Gastrocnemius medialis (tissue), 4 donors: ENCODE measurements at regions not wholly inside any gene's neighbourhood (a gene's known extent, or its start where the extent isn't known, plus 50 kb on each side); places are given as distances from the start of the nearest gene placed in this dataset.

Source experiments
- ATAC-seq, 2 donors: fragments of 150-250 bp; one replicate each; pipeline ENCODE4 v1.9.1; 2016
- DNase-seq, 2 donors: peaks; one replicate each; pipeline ENCODE4 v3.0.0-alpha.2; 2019
- H3K27ac ChIP-seq, 4 donors: fragments of 200-600 bp; sonication (generic); 1 replicate in 1 of 4; 2 replicates in 3 of 4; pipeline ENCODE4 v1.5.1; 2016 to 2018; ENCODE audit warnings: mild to moderate bottlenecking in 2 of 4, moderate library complexity in 1 of 4
- H3K27me3 ChIP-seq, 3 donors: fragments of 200-600 bp; sonication (generic) in 2 of 3; 1 replicate in 1 of 3; 2 replicates in 2 of 3; pipeline versions ENCODE4 v1.5.1 to v1.6.0; 2016 to 2019; ENCODE audit warnings: mild to moderate bottlenecking in 1 of 3, moderate library complexity in 1 of 3
- H3K36me3 ChIP-seq, 2 donors: fragments of 200-600 bp; sonication (generic) in 1 of 2; one replicate each; pipeline ENCODE4 v1.5.1; 2017 to 2018
- H3K4me1 ChIP-seq, 2 donors: fragments of 200-600 bp; sonication (generic) in 1 of 2; one replicate each; pipeline ENCODE4 v1.5.1; 2016 to 2017; ENCODE audit warnings: mild to moderate bottlenecking in 2 of 2
- H3K4me3 ChIP-seq, 4 donors: fragments of 200-600 bp; sonication (generic) in 3 of 4; 1 replicate in 1 of 4; 2 replicates in 3 of 4; pipeline ENCODE4 v1.5.1; 2016 to 2019; ENCODE audit warnings: mild to moderate bottlenecking in 2 of 4
- H3K9me3 ChIP-seq, 3 donors: fragments of 200-600 bp; sonication (generic) in 2 of 3; 1 replicate in 1 of 3; 2 replicates in 2 of 3; pipeline ENCODE4 v1.5.1; 2016 to 2019
- CTCF ChIP-seq, 5 experiments: fragments of 450-650 bp in 3 of 5; fragments of 200-600 bp in 2 of 5; sonication (generic) in 2 of 5; IDR thresholded peaks in 4 of 5; conservative IDR thresholded peaks in 1 of 5; 1 replicate in 4 of 5; 2 replicates in 1 of 5; pipeline ENCODE4 v1.5.1; 2016 to 2019; ENCODE audit warnings: antibody characterized with exemption in 5 of 5, mild to moderate bottlenecking in 3 of 5, moderate library complexity in 3 of 5
- POLR2A ChIP-seq, 2 donors: fragments of 450-650 bp; IDR thresholded peaks; one replicate each; pipeline ENCODE4 v1.6.1; 2017; ENCODE audit warnings: antibody characterized with exemption in 2 of 2, mild to moderate bottlenecking in 2 of 2, moderate library complexity in 2 of 2
- in situ Hi-C, 4 donors: fragments of 200-750 bp; cut with MboI; loops; one replicate each; pipeline versions ENCODE4 v1.15.0 to v1.8.0; 2017; ENCODE audit warnings: low sequenced_read_pairs in 4 of 4
- intact Hi-C: fragments of 100-400 bp; cut with DNase I; formaldehyde crosslinking; loops from one replicate; pipeline ENCODE4 v1.15.1; 2023; ENCODE audit warnings: low total_unique reads

GRCh38 chr11:26188554-26188953 lies 143.4 kb upstream of the ANO3 start:
- intact Hi-C loops (no loop called here), in situ Hi-C loops (no loop called here)
- TF ChIP-seq POLR2A (IDR thresholded peaks at IDR 0.05) (no peak), CTCF (IDR thresholded peaks at IDR 0.05 in 4 of 5, conservative IDR thresholded peaks at IDR 0.05 in 1 of 5) (no peak)
- H3K27ac ChIP-seq = no peak overlapping the region
- H3K9me3 ChIP-seq = no peaks in the 10 kb centered on the region
- H3K36me3 ChIP-seq = no peaks in the 10 kb centered on the region
- H3K4me3 ChIP-seq = no peak overlapping the region
- no peaks in the 10 kb centered on the region for H3K27me3 ChIP-seq
- DNase-seq (no peak), ATAC-seq (no peak)
- no peaks in the 10 kb centered on the region for H3K4me1 ChIP-seq

- Histone ChIP-seq H3K4me1 (no peaks in the 10 kb centered on the region), H3K27me3 (no peaks in the 10 kb centered on the region), H3K36me3 (no peaks in the 10 kb centered on the region), H3K9me3 (no peaks in the 10 kb centered on the region), H3K4me3 (no peak overlapping the region), H3K27ac (no peak overlapping the region)
- no peak for ATAC-seq
- in situ Hi-C loops = no loop called here
- TF ChIP-seq POLR2A (IDR thresholded peaks at IDR 0.05) (no peak), CTCF (IDR thresholded peaks at IDR 0.05 in 4 of 5, conservative IDR thresholded peaks at IDR 0.05 in 1 of 5) (no peak)
- intact Hi-C loops = no loop called here
- no peak for DNase-seq
Observed at GRCh38 chr11:26191193-26191592, 140.7 kb upstream of the ANO3 start.

GRCh38 chr11:26193694-26194365 lies 138.1 kb upstream of the ANO3 start:
- DNase-seq (no peak), ATAC-seq (no peak)
- Histone ChIP-seq H3K36me3 (no peaks in the 10 kb centered on the region), H3K9me3 (no peaks in the 10 kb centered on the region), H3K4me3 (no peak overlapping the region), H3K4me1 (no peaks in the 10 kb centered on the region), H3K27me3 (no peaks in the 10 kb centered on the region), H3K27ac (no peak overlapping the region)
- intact Hi-C loops (no loop called here), in situ Hi-C loops (no loop called here)
- TF ChIP-seq POLR2A (IDR thresholded peaks at IDR 0.05) (no peak), CTCF (IDR thresholded peaks at IDR 0.05 in 4 of 5, conservative IDR thresholded peaks at IDR 0.05 in 1 of 5) (no peak)

- TF ChIP-seq CTCF (IDR thresholded peaks at IDR 0.05 in 4 of 5, conservative IDR thresholded peaks at IDR 0.05 in 1 of 5) (no peak), POLR2A (IDR thresholded peaks at IDR 0.05) (no peak)
- Histone ChIP-seq H3K27ac (no peak overlapping the region), H3K4me3 (no peak overlapping the region), H3K27me3 (no peaks in the 10 kb centered on the region), H3K4me1 (no peaks in the 10 kb centered on the region), H3K9me3 (no peaks in the 10 kb centered on the region), H3K36me3 (no peaks in the 10 kb centered on the region)
- in situ Hi-C loops = no loop called here
- ATAC-seq (no peak), DNase-seq (no peak)
- intact Hi-C loops = no loop called here
Observed at GRCh38 chr11:26194881-26195280, 137.0 kb upstream of the ANO3 start.

- Histone ChIP-seq H3K36me3 (no peaks in the 10 kb centered on the region), H3K27ac (no peak overlapping the region), H3K4me1 (no peaks in the 10 kb centered on the region), H3K4me3 (no peak overlapping the region), H3K27me3 (no peaks in the 10 kb centered on the region), H3K9me3 (no peaks in the 10 kb centered on the region)
- no peak for ATAC-seq
- in situ Hi-C loops (no loop called here), intact Hi-C loops (no loop called here)
- no peak for TF ChIP-seq POLR2A (IDR thresholded peaks at IDR 0.05)
- no peak for TF ChIP-seq CTCF (IDR thresholded peaks at IDR 0.05 in 4 of 5, conservative IDR thresholded peaks at IDR 0.05 in 1 of 5)
- no peak for DNase-seq
Observed at GRCh38 chr11:26198532-26199096, 133.3 kb upstream of the ANO3 start.
